ENCODE measurements at regions not wholly inside any gene's neighbourhood (a gene's known extent, or its start where the extent isn't known, plus 50 kb on each side); places are given as distances from the start of the nearest gene placed in this dataset.

- peak; percentile 54 for DNase-seq (ENCODE audit: low spot score)
These were observed 240.8 kb downstream of the BRD1 start for GRCh38 chr22:49586873-49587272.

- no peak for DNase-seq (ENCODE audit: low spot score)
These were observed 241.4 kb downstream of the BRD1 start for GRCh38 chr22:49586244-49586748.

- DNase-seq (ENCODE audit: low spot score): no peak
These were observed 242.0 kb downstream of the BRD1 start for GRCh38 chr22:49585461-49586243.

- DNase-seq (ENCODE audit: low spot score): no peak
These were observed 243.7 kb downstream of the BRD1 start for GRCh38 chr22:49583886-49584505.

- no peak for DNase-seq (ENCODE audit: low spot score)
These were observed 244.3 kb downstream of the BRD1 start for GRCh38 chr22:49583341-49583740.

GRCh38 chr22:49582678-49583077 is 245.0 kb downstream of the BRD1 start:
- DNase-seq (ENCODE audit: low spot score): no peak

- no peak for DNase-seq (ENCODE audit: low spot score)
These were observed 245.5 kb downstream of the BRD1 start for GRCh38 chr22:49582181-49582580.

- DNase-seq (ENCODE audit: low spot score): no peak
These were observed 247.6 kb downstream of the BRD1 start for GRCh38 chr22:49580024-49580423.

GRCh38 chr22:49577168-49578060 is 250.3 kb downstream of the BRD1 start:
- no peak for DNase-seq (ENCODE audit: low spot score)

- no peak for DNase-seq (ENCODE audit: low spot score)
These were observed 251.2 kb downstream of the BRD1 start for GRCh38 chr22:49576241-49577141.

- no peak for DNase-seq (ENCODE audit: low spot score)
These were observed 252.0 kb downstream of the BRD1 start for GRCh38 chr22:49575703-49576081.

- no peak for DNase-seq (ENCODE audit: low spot score)
These were observed 252.6 kb downstream of the BRD1 start for GRCh38 chr22:49574881-49575702.

GRCh38 chr22:49574205-49574880 is 253.3 kb downstream of the BRD1 start:
- no peak for DNase-seq (ENCODE audit: low spot score)

- DNase-seq (ENCODE audit: low spot score): no peak
These were observed 254.4 kb downstream of the BRD1 start for GRCh38 chr22:49573109-49573765.

- DNase-seq (ENCODE audit: low spot score): no peak
These were observed 256.3 kb downstream of the BRD1 start for GRCh38 chr22:49571326-49571725.

- no peak for DNase-seq (ENCODE audit: low spot score)
These were observed 257.4 kb downstream of the BRD1 start for GRCh38 chr22:49570032-49570848.

- no peak for DNase-seq (ENCODE audit: low spot score)
These were observed 258.2 kb downstream of the BRD1 start for GRCh38 chr22:49569286-49570031.

- peak; percentile 62 for DNase-seq (ENCODE audit: low spot score)
These were observed 258.9 kb downstream of the BRD1 start for GRCh38 chr22:49568751-49569285.

All from iPS-NIHi11 (cell line).